ENCODE measurements at regions not wholly inside any gene's neighbourhood (a gene's known extent, or its start where the extent isn't known, plus 50 kb on each side); places are given as distances from the start of the nearest gene placed in this dataset.

DNA sequence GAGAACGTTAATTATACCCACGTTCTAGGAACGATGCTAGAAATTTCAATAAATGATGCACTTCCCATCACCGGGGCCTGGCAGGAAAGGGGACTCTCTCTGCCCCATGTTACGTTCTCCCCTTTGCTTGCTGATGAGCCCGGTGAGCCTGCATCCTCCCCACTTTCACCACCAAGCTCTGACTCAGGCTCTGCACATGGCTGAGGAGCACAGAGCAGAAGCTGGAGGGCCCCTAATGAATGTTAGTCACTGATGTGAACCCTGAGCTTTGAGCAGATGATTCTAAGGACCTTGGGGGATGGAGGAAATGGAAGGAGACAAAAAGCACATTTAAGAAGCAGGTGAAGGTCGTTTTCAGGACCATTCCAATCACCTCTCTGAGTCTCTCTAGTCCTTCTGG lies 468.2 kb upstream of the ARID1B start:
- DNase-seq (ENCODE audit: low read depth in 3 of 3): no peak

DNA sequence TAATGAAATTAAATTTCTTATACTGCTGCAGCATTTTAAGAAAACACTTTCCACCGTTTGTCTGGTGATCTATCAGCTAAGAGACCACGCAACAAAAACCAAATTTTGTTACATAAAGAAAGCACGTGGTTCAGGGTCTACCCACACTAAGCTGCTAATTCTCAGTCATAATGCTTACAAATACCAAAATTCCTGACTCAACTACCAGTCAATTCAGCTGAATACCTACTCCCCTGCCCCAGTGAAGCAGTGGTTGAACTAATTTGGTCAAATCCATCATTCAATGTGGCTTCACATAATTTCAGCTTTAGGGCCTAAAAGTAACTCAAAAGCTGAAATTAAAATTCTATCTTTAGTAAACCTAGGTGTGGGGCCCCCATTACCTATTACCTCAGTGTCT lies 468.6 kb upstream of the ARID1B start:
- no peak for DNase-seq (ENCODE audit: low read depth in 3 of 3)

DNA sequence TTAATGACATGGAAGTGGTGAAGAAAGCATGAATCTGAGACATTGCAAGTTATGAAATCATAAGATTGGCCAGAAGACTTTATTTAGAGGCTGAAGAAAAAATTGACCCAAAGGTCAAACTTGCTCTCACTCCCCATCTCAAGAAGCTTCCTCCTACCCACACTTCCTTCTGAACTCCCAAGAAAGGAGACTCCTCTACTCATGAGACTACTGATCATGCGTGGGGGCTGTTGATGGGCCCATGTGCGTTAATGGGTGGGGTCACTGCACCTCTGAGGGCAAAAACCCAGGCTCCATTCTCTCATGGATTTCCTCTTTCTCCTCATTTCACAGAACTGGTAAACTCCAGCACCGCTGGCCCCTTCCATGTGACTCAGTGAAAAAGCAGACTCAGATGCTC lies 470.6 kb upstream of the ARID1B start:
- DNase-seq (ENCODE audit: low read depth in 3 of 3): no peak

DNA sequence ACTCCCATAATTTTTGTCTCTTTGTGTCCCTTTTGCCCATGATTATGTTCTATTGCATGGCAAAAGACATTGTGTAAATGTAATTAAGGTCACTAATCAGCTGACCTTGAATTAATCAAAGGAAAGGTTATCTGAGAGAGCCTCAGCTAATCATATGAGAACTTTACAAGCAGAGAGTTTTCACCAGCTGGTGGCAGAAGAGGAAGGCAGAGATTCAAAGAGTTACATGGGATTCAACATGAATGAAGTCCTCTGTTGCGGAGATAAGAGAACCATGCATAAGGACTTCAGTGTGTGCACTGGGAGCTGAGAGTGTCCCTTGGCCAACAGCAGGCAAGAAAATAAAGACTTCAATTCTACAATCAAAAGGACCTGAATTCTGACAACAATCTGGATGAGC lies 494.1 kb upstream of the ARID1B start:
- no peak for DNase-seq (ENCODE audit: low read depth in 3 of 3)

DNA sequence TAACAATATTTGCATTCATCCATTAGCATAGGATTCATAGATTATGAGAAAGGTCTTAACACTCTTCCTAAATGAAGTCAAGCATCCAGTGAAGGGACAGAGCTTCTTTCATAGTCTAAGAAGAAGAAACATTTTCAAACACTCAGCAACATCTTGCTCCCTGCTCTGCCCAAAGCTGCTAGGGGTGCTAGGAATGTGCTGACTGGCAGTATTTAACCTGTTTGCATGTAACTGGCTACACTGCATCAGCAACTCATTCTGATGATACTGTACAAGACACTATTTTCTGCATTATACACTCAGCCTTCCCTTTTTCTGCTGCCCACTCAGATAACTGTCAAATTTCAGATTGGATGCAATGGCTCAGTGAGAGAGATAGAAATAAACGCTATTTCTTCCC lies 495.1 kb upstream of the ARID1B start:
- no peak for DNase-seq (ENCODE audit: low read depth in 3 of 3)

DNA sequence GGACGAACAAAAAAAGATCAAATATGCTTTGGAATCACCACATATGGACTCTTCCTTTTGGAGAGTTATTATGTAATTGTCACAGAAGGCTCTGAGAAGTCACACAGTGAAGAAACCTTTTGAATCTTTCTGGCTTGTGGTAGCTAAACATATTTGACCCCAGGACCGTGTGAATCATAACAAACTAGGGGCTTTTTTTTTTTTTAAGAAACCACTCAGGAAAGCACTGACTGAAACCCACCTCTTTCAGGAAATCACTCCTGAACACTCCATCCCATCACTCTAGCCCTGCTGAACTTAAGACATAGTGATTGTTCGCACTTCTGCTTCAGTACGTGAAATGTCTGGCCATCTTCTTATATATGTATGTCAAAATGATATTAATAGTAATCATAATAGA lies 495.9 kb upstream of the ARID1B start:
- no peak for DNase-seq (ENCODE audit: low read depth in 3 of 3)

DNA sequence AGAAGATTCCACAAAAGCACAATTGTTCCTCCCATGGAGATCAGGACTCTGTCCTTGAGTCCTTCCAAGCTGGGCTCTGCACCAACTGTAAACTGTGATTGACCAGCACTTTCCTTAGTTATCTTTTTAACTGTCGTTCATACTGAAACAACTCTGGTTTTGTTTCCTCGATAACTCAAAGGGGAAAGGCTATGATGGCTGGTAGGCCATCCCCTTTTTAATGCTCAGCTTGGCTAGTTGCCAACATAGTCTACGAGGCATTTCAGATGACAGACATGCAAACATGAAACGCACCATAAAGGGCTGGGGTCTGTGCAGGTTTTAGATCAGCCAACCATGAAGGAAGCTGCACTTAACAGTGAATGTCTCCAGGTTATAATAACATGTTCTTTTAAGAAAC lies 497.1 kb upstream of the ARID1B start:
- DNase-seq (ENCODE audit: low read depth in 3 of 3): no peak

DNA sequence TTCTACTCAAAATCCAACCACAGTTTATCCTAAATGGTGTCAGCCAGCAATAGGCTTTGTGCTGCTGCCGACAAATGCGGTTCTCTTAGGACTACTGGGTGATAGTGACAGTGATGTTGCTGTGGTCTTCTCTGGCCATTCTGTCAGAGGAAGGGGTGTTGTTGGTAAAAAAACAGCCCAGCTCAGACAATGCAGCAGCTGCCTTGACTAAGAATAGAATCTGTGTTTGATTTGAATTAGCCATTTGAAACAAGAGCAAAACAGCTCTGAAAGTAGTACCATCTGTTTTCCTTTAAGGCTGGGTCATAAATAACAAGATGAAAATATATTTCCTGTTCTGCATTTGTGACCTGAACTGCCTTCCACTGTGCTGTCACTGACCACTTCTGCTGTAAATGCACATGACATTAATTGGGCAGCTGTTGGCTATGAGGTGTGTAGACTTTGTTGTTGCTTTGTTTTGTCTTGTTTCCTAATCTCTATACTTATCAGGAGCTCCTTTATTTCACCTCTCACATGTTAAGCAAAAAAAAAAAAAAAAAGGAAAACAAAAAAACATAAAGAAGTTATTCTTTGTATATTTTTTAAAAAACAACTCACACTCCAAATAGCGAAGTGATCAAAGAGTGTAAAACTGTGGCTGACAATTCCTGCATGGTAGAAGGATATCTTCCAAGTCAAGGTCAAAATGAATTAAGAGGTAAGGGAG lies 497.8 kb upstream of the ARID1B start:
- DNase-seq (ENCODE audit: low read depth in 3 of 3): no peak

DNA sequence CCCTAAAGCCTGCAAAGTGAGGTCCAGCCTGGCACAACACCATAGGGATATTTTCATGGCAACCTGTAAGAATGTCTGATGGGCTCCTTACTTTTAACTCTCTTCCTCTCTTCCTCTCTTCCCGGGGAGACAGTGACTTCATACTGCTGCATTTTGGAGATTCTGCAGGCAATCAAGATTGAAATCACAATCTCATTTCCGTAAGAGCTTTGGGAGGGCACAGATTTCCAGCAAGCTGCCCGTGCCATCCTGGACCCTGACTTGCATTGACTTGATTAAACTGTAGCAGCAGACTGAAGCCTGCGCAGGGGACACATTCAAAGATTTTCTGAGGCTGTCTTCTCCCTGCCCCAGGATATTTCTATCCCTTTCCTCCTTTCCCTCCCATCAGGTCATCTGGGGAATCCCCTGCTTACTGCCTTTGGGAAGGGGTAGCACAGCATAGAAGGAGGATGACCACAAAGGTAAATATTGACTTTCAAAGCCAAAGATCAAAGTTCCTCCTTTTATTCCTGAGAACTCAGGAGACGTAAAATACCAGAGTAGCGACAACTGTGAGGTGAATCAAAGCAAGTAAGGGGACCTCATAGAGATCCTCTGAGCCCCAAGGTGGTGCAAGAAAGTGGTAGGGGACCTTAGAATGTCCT lies 504.0 kb upstream of the ARID1B start:
- no peak for DNase-seq (ENCODE audit: low read depth in 3 of 3)

DNA sequence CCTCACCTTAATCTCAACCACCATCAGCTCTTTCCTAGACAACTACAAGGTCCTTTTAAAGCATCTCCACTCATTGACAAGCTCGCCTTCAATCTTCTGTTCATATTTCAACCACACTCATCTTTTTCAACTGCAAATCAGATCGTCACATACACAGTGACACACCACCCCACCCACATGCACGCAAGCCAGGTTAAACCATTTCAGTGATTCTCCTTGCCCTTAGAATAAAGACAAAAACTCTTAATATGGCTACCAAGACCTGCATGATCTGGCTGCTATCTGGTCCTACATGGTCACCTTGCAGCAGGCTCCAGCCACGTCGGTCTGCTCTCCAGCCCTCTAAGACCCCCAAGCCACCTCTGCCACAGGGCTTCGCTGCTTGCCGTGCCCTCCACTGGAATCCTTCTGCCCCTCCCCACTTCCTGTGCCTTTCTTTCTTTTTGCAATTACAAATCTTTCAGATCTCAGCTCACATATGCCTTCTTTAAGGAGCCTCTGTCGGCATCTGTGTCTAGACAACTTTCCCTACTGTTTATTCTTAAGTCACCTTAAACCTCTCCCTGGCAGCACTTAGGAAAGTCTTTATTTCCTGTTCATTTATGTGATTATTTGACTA lies 507.3 kb upstream of the ARID1B start:
- peak in 2 of 3 experiments; percentile 17 to 24 for DNase-seq (ENCODE audit: low read depth in 3 of 3)

DNA sequence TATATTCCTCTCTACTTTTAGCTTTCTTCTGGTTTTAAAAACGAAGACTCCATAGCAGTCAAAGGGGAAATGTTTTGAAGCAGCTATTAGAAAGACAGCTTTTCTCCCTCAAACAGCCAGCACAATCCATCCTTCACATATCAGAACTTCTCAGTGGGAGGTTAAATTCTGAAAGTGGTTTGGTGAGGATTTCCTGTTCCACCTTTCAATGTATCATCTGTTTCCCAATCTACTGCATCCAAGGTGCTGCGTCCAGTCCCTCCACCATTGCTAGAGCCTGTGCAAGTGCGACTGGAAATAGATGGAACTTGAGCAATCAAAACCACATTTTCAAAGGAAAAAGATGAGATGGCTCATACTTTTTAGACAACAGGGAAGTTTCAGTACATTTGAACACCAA lies 508.3 kb upstream of the ARID1B start:
- DNase-seq (ENCODE audit: low read depth in 3 of 3): no peak

DNA sequence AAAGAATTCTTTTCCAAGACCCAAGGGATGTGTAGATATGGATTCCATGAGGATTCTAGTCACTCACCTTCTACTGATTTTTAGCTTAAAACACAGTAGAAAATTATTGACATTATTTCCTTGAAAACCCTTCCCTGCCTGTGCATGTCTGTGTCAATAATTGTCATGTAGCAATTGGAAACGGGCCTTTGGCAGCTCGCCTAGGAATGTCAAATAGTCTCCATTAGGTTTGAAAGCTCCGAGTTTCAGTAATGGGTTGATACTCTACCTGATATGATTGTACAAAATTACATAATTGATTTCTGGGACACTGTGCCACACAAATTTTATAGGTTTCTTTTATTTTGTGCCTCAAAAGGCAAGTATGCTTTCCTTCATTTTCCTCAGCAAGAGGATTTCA lies 515.2 kb upstream of the ARID1B start:
- no peak for DNase-seq (ENCODE audit: low read depth in 3 of 3)

DNA sequence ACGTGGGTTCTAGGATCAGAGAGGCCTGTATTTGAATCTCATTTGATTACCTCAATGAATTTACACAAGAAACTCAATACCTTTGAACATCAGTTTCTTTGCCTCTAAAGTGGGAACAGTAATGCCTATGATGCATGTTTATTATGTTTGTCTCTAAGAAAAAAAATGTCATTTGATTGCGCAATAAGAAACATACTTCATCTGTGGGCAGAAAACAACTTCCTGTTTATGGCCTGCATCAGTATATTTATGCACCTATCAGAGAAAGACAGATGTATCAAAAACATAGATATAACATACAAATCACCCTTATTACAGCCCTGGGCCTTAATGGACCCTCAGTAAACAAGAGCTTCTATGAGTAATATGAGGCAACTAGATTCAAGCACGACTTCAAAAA lies 516.4 kb upstream of the ARID1B start:
- DNase-seq (ENCODE audit: low read depth in 3 of 3): no peak

DNA sequence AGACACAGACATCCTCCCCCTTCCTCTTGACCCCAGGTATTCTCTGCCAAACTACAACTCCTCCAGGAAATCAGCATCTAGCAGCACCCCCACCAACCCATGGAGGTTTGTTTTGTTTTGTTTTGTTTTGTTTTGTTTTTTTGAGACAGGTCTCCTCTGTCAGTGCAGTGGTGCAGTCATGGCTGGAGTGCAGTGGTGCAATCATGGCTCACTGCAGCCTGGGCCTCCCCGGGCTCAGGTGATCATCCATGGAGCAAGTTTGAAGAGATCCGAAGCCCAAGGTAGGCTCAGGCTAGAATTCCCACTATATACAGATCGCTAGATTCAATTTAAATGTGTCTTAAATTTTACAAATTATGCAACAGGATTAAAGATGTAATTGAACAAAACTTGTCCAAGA lies 518.2 kb upstream of the ARID1B start:
- no peak for DNase-seq (ENCODE audit: low read depth in 3 of 3)

DNA sequence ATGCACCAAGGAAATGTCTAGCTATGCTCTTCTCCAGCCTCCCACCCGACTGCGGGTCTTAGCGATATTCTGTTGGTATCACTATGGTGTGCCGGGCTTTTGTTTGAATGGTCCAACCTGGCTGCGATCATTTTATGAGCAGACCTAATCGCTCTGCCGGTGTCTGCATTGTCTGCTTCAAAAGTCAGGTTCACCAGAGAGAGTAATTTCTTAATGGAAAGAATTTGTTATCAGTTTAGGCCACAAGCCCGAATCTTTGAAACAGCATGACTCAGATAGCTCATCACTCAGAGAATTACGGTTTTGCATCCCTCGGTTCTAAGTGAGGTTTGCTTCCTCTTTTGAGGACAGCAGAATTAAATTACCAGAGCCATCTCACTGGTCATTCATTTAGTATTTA lies 521.0 kb upstream of the ARID1B start:
- peak in 1 of 3 experiments; percentile 14 for DNase-seq (ENCODE audit: low read depth in 3 of 3)

DNA sequence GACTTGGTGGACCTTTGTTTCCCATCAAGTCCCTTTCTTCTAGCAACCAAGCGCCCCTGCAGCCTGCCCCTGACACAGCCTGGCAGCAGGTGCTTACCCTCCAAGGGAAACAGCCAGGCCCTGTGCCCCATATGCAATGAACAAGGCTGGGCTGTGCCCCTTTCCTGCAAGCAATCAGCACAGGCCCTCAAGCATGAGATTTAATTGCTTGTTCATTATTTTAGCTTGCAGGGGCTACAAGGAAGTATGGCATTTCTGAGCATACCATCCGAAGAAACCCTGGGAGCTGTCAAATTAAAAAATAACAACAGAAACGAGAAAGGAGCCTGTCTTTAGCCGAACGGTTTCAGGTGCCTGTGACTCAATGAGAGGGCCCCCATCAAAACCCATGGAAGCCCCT lies 522.9 kb upstream of the ARID1B start:
- DNase-seq (ENCODE audit: low read depth in 3 of 3): no peak

DNA sequence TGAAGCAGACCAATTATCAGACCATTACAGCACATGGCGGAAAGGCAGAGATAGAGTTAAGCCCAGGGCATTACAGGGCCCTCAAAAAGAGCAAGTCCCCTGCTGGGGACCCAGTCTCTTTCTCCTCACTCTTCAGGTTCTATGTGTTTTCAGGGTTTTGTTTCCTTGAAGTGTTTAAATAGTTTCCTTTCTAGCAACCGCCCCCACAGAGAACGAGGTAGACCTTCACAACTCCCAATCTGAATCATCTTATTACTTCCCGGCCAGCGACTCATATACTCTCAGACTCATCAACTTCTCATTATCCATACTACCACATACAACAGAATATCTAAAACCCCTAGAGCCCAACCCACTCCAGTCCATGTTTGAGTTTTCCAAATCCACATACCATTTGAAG lies 526.6 kb upstream of the ARID1B start:
- peak in 2 of 3 experiments; percentile 25 to 27 for DNase-seq (ENCODE audit: low read depth in 3 of 3)

DNA sequence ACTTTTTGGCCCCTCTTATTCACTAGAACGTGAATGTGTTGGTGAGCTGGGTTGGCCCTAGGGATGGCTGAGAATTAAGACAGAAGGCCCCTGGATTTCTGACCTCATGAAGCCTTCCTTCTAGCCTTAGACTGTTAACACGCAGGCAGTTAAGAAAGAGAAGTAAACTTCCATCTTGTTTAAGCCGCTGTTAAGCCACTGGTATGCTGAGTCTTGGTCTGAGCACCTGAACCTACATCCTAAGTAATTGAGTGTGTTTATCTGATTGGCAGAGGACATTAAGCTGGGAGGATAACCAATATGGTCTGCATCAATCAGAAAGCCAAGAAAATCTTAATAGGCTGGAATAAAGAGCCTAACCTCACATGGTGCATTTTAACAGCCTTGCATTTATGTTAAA lies 535.0 kb upstream of the ARID1B start:
- no peak for DNase-seq (ENCODE audit: low read depth in 3 of 3)

DNA sequence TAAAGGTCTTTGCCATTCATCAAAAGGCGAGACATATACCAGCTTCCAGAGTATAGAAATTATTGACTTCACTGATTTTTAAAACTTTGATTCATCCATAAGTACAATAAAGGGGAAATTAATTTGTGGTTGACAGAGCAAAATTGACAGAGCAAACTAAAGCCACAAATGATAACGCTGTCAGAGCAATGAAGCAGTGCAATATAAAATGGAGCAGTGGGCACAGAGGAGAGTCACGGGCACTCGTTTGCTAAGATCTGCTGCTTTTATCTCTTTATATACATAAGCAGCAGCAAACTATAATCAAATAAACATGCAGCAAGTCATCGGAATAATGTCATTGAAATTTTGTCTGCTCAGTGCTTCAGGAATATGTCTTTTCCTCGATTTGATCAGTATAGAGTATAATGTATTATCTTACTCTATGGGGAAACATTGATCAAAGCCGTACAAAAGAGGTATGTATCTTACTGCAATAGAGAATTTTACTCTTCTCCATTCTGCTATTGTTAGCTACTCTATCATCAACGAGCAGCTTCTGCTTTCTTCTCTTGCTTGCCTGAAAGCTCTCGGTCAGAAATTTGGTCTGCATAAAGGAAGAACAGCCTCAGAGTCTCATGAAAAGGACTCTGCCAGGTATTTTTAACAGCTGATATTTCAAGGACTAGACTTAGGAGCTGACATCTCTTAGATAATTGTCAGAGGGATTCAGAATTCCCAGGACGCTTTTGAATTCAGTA lies 546.0 kb upstream of the ARID1B start:
- no peak for DNase-seq (ENCODE audit: low read depth in 3 of 3)

DNA sequence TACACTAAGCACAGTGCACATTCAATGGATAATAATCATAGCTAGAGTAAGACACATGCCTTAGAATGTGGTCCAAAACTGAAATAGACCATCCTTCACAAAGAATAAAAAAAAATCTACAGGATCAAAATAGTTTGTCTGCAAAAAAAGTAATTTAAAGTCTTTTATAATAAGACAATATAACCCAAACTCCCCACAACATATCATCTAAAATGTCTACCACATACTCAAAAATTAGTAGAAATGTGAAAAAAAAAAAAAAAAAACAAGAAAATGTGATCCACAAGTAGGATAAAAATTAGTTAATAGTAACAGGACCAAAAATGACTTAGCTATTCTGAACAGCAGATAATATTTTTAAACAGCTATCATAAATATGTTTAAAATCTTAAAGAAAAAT lies 557.2 kb upstream of the ARID1B start:
- DNase-seq (ENCODE audit: low read depth in 3 of 3): no peak

DNA sequence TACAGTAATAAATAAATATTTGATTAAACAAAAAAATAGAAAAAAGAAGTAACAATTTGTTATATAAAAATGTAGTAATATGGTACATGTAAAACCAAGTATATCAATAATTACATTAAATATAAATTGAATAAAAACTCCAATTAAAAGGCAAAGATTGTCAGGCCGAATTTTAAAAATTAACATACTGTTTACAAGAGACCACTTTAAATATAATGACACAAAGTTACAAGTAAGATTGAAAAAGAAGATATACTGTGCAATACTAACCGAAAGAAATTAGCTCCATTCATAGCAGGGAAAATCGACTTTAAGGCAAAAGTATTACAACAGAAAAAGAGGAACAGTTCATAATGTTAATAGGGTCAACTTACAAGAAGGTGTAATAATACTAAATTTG lies 571.5 kb upstream of the ARID1B start:
- no peak for DNase-seq (ENCODE audit: low read depth in 3 of 3)

DNA sequence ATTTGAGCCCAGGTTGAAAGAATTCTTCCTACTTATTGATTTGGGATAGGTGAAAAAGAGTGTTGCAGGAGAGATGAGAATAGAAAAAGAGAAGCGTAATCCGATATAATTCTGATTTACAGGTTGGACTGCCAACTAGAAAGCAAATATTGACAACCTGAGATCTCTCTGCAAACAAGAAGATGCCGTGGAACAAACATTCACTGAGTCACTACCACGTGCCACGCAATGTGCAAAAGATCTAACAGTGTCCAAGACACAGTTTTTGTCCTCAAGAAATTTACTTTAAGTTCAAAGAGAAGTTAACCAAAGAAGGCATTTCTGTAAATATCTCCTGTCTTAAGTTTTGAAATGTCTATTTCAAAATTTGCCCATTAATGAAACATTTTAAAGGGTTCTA lies 578.0 kb upstream of the ARID1B start:
- no peak for DNase-seq (ENCODE audit: low read depth in 3 of 3)

DNA sequence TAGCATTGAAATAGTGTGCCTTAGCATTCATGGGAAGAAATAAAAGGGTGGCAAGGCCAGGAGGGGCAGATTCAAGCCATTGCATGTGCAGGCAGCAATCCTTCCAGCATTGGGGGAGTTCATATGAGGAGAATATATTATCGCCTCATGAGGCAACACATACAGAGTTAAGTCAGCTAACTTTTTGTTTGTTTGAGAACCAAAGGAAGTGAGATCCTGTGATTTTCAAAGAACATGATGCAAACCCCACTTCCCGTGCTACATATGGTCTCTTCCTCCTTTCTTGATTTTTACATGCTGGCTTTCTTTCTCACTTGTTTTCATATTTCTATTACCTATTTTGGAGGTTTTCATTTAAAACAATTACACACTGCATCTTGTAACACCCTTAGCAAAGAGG lies 579.7 kb upstream of the ARID1B start:
- no peak for DNase-seq (ENCODE audit: low read depth in 3 of 3)
